Choroid plexus epithelial cell (primary cell): ENCODE measurements at regions not wholly inside any gene's neighbourhood (a gene's known extent, or its start where the extent isn't known, plus 50 kb on each side); places are given as distances from the start of the nearest gene placed in this dataset.

Experiments
- DNase-seq: peaks from one replicate; pipeline ENCODE4 v3.0.0-alpha.2; 2010; ENCODE audit warnings: low read depth
- H3K4me3 ChIP-seq: 2 replicates; pipeline ENCODE4 v1.5.1; 2011; ENCODE audit warnings: low read depth, mild to moderate bottlenecking, control low read depth, low read length, moderate library complexity
- CTCF ChIP-seq: conservative IDR thresholded peaks from 2 replicates; pipeline ENCODE4 v1.5.1; 2011; ENCODE audit warnings: low read depth, mild to moderate bottlenecking, control low read depth, inconsistent platforms, low read length, moderate library complexity

- TF ChIP-seq CTCF = no peak
- no peak overlapping the region for H3K4me3 ChIP-seq
- DNase-seq = no peak
These were observed 94.8 kb upstream of the TENM4 start for GRCh38 chr11:79535606-79536005.

DNA sequence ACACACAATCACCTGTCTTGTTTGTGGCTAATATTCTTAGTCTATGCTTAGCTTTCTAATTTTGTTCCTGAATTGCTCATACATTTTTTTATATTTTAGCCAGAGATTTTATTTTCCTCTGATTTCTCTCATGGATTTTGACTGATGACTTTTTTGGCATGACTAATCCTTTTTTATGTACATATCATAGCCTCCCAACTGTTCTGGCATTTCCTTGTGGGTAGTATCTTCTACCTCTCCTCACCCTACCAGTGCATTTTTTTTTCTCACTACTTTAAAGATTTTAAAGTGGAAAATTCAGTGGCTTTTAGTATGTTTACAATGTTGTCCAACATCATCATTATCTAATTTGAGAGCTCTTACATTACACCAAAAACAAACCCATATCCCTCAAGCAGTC is 84.4 kb upstream of the TENM4 start:
- no peak for DNase-seq
- H3K4me3 ChIP-seq = no peak overlapping the region
- no peak for TF ChIP-seq CTCF

DNA sequence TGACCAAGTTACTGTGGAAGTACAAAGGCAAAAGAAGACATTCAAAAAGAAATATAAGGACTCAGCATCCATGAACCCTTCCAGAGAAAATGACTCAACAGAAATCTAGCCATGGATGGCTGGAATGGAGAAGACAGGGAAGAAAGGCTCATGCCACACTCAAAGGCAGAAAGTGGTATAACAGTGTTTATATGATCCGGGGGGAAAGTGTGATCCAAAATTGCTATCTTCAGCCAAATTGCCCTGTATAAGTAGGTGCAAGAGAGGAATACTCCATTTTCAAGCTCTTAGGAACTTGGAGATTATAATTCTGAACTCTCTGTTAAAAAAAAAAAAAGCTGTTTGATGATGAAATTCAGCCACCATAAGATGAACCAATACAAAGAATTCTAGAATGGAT is 81.8 kb upstream of the TENM4 start:
- H3K4me3 ChIP-seq = no peak overlapping the region
- DNase-seq = no peak
- TF ChIP-seq CTCF = no peak

GRCh38 chr11:79520086-79520485 is 79.3 kb upstream of the TENM4 start:
- DNase-seq = no peak
- no peak overlapping the region for H3K4me3 ChIP-seq
- TF ChIP-seq CTCF = no peak

- no peak for DNase-seq
- H3K4me3 ChIP-seq = no peak overlapping the region
- TF ChIP-seq CTCF = no peak
These were observed 75.0 kb upstream of the TENM4 start for GRCh38 chr11:79515781-79516180.

GRCh38 chr11:79514695-79515094 is 73.9 kb upstream of the TENM4 start:
- TF ChIP-seq CTCF = no peak
- H3K4me3 ChIP-seq = no peak overlapping the region
- no peak for DNase-seq

DNA sequence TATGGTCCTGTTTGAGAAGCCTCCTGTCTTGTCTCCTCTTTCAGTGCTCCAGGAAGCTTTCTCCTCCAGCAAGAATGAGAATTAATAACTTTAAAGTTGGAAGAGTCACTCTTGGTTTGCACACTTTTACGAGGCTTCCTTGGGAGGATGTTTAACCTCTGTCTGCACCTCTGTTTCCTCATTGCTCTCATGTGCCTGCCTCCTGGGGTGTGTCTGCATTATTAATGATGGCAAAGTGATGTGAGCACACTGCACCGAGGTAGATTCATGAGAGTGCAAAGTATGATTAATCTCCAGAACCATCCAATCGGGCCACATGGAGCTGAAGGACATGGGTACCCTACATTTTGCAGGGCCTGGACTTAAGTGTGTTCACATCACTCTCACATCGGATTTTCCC is 73.5 kb upstream of the TENM4 start:
- H3K4me3 ChIP-seq = no peak overlapping the region
- TF ChIP-seq CTCF = no peak
- no peak for DNase-seq
